Stimulated activated CD4-positive, alpha-beta T cell treated with anti-CD3 and anti-CD28 coated beads, TNF-alpha, amount 100 ng/mL, for 4 hours (primary cell): ENCODE measurements at regions not wholly inside any gene's neighbourhood (a gene's known extent, or its start where the extent isn't known, plus 50 kb on each side); places are given as distances from the start of the nearest gene placed in this dataset.

ENCODE experiments used
- DNase-seq, 3 experiments: peaks; one replicate each; pipeline ENCODE4 v3.0.0-alpha.2; 2020; ENCODE audit warnings: low read depth in 3 of 3

DNA sequence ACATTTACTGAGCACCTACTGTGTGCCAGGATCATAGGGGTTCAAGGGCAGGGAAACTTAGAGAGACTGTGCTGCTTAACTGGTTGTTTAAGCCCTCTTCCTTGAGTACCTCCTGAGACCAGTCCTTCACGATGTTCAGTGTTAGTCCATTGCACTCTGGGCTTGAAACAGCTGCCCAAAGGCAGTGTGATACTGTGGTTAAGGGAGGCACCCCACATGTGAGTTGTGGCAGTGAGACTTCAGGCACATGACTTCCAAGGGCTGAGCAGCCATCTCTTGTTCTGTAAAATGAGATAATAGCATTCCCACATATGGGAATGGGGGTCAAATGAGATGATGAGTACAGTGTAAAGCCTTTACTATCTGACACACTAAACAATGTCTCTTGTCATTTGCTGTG is 75.1 kb downstream of the LINGO1 start:
- no peak for DNase-seq

DNA sequence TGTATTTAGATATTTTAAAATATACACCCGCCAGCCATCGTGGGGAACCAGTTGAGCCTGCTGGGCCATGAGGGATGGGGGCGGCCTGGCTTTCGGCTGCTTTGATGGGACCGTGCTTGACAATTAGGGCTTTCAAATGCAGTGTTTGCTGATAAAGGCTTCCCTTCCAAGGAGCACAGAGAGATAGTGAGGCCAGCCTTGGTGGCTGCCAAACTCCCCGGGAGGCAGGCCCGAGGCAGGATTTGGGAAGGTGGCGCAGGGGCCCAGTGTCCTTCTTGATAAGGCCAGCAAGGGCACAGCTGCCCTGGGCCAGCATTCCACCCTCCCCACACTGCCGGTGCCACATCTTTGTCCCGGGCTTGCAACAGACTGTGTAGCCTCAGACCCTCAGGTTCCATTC is 75.6 kb downstream of the LINGO1 start:
- no peak for DNase-seq

DNA sequence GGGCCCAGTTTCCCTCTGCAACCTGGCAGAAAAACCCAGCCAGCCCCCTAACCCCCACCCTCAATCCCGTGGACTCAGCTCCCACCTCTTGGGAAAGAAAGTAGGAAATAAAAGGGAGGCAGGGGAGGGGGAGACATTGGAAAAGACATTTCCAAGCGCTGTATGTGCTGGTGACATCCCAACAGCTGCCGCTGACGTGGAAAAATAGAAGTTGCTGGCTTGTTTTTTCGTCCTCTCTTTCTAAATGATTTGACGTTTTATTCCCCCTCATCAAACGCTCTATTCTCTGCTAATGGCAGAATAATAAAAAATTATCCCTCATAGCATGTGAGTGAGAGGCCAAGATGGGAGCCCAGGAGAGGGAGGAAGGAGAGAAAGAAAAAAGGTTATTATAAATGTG is 76.1 kb downstream of the LINGO1 start:
- DNase-seq, result no peak

DNA sequence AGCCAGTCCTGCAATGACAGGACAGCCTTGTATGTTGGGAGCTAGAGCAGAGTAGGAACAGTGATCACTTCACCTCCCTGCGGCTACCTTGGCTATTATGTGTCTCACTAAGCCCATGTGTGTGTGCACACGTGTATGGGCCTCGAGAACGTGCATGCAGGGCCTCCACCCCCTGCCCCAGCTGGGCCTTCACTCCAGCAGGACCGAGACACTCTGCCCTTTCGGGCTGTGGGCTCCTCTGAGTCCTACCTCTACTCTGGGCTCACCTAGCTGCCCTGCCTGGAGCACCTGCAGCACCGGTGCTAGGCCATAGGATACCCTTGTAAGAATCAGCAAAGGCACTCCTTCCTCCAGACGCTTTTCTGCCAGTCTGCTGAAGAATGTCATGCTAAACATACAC is 77.5 kb downstream of the LINGO1 start:
- no peak for DNase-seq

DNA sequence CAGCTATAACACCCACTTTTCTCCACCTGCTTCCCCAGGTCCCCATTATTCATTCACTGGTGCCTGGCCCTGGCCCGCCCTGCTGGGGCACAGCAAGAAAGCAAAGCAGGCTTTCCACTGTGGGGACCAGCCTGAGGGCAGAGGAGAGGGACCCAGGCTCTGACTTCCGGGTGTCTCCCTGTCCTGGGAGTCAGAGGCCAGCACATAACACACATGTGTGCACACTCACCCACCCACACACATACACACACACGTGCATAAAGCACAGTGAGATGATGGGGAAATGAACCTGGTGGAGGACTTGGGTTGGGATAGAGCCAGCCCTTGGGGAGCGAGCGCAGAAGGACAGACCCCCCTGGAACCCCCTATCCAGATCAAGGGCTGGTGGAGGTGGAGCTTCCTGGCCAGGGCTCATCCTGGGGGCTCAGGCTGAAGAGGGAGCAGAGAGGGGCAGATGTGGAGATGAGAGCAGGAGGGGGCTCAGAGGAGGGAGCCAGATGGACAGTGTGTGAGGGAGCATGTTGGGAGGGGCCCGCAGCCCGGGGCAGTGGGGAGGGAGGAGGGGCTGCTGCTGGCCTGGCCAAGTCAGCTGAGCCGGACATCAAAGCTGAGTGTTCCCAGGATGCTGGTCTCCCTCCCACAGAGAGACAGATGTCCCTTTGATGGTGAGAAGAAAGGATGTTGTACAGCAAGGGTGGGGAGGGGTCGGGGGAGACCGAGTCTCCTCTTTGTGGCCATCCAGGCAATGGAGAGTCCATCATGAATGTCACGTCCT is 78.2 kb downstream of the LINGO1 start:
- no peak for DNase-seq

DNA sequence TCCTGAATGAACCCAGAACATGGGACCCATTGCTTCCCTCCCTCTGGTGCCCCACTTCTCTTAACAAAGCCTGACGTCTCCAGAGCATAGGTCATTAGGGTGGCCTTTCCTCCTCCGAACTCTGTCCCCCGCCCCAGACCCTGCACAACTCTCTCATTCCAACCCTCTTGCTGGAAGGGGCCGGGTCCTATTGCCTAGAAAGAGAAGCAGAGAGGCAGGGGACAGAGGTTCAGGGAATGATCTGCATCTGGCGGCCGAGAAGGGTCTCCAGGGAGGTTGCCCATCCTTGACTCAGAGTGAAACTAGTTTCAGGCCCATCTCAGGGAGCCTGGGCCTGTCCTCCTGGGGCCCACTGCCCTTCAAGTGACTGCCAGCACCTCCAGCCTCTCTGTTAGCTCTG is 79.0 kb downstream of the LINGO1 start:
- DNase-seq, result no peak

DNA sequence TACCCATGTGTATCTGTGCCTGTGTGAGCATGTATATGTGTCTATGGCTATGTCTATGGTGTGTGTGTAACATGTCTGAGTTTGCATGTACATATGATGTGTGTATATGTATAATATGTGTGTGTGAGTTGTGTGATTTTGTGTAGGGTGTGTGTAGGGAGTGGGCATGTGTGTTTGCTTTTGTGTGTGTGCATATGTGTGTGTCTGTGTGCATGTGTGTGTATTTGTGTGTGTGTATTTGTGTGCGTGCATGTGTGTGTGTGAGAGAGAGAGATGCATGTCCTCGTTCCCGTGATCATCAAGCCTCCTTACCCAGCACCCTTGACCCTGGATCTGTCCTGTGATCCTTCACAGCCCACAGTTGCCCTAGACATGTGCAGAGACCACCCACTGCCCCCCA is 79.5 kb downstream of the LINGO1 start:
- no peak for DNase-seq

DNA sequence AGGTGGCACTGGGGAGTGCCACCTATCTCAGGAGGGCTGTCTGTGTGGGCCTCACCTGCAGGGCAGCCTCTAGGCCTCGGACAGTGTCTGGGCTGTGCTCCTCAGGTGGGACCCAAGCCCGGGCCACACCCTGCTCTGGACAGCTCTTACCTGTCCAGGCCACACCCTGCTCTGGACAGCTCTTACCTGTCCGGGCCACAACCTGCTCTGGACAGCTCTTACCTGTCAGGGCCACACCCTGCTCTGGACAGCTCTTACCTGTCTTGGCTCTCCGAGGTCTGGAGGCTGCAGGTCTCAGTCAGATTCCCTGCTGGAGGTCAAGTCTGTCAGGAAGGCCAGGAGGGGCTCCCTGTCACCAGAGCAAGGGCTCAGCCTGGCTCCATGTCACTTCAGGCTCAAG is 80.6 kb downstream of the LINGO1 start:
- no peak for DNase-seq

DNA sequence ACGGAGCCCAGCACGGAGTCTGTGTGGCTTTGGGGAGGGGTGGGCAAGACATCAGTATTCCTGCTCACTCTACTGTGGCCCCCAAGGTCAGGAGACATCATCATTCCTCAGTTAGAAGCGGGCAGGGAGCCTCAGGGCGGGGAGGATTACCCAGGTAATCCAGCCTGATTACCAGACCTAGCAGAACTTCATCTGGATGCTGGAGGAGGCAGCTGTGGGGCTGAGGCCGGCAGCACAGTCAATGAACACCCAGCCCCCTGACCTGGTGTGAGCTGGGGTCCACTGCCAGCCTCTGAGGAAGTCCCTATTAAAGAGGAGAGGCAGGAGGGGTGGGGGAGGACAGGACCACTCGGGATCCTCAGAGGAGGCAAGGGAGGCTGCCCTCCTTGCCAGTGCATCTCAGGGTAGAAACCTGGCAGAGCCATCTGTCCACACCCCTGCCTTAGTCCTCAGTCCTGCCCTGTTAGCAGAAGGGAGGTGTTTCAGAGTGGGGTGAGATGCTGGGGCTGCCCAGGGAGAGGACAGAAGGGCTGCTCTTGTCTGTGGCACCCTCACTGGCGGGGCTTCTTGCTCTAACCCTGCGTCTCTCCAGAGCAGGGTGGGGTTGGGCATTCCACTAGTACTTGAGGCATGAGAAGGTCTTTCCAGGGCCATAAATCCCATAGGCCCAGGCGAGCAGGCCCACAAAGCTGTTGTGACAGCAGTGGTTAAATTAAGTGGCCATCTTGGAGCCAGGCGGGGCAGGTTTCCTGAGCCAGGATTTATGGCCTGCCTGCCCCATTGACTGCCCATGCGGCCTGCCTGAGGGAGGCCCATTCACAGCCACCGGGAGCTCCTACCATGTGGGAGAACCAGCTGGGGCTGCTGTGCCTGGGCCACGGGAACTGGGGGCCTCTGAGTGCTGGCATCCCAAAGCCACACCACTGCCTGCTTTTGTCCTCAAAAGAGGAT is 82.1 kb downstream of the LINGO1 start:
- DNase-seq, result no peak

DNA sequence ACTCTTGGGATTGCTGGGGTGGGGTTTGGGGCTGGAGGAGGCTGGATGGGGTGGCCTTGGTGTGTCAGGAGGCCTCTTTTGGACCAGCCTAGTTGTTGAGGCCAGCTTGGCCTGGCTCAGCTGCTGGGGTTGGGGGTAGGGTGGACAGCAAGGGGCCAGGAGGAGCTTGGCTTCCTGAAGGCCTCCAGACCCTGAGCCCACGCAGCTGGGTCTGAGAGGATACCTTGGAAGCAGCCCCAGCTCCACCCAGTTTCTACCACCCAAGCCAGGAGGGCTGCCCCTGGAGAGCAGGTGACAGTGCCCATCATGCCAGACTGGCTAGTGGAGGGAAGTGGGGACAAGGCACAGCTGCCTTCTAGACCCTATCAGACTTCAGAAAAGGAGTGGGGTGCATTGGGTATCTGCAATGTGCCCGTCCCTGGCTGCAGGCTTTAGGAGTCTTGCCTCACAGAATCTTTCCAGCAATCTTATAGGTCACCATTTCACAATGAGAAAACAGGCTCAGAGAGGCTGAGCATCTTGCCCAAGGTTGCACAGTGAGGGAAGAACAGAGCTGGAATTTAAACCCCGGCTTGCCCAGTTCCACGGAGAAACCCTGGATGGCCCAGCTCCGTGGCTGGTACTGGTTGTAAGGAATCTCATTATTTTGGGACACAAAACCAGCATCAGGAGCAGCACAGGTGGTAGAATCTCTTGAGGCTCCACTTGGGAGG is 83.0 kb downstream of the LINGO1 start:
- DNase-seq, result no peak

DNA sequence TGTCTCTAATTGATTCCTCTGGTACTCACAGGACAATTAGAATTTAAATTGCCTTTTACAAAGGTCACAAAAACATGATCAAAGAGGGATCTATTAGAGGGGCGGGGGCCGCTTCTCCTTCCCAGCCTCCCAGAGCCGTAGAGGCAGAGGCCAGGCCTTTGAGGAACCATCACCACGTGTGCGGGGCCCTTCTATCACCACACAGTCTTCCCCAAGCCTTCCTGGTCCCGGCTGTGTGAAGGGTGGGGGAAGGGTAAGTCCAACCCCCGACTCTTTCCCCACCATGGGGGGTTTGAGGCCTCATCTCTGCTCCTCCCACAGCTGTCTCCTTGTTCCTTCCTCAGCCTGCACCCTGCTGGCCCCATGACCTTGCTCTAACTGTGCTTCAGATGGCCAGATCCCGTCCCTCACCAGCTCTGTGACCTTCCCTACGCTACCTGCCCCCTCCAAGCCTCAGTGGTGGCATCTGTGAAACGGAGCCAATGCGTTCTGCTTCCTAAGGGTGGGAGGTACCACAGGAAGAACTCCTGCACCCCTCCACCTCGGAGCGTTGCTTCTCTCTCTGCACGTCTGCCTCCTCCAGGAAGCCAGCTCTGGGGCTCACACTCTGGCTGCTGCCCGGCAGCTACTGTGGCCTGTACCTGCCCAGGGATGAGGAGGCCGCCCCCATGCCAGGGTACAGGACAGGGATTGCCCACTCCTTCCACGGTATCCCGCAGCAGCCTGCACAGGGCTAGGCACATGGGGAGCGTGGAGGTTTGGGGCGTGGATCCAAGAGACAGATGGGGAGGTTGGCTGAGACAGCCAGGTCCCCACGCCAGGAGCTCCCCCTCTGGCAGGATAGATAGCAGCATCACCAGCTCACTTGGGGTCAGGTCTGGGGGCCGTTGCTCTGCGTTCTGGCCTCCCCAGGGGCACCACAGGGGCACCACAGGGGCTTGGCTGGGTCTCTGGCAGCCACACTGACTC is 83.8 kb downstream of the LINGO1 start:
- no peak for DNase-seq

DNA sequence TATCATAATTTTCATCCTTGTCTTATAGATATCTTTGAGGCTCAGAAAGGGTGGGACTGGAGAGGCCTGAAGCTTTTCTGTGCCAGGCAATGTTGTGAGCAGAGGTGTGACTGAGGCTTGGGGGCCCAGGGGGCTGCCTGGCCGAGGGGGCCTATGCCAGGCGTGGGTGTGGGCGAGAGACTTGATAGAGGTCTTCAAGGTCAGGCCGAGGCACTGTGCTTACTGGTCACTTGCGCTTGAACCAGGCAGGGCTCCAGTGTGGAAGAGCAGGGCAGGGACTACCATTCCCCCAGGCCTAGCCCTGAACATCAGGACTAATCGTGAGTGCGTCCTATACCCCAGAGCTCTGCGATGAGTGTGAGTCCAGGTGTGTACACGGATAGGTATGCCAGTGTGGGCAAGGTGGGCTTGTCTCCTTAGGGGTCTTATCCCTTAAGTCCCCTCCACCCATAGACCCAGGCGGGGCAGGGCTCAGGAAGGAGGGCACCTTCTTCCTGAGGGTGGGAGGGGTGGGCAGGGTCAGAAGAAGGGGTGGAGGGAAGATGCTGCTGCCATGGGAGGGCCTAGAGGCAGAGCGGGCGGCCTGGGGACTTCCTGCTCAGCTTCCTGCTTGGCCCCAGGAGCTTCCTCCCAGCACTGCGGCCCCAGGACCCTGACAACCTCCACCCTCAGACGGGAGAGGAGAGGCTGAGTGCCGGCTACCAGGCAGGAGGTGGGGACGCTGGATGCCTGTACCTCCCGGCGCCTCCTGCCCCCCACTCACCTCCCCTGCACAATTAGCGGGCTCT is 84.7 kb downstream of the LINGO1 start:
- no peak for DNase-seq

DNA sequence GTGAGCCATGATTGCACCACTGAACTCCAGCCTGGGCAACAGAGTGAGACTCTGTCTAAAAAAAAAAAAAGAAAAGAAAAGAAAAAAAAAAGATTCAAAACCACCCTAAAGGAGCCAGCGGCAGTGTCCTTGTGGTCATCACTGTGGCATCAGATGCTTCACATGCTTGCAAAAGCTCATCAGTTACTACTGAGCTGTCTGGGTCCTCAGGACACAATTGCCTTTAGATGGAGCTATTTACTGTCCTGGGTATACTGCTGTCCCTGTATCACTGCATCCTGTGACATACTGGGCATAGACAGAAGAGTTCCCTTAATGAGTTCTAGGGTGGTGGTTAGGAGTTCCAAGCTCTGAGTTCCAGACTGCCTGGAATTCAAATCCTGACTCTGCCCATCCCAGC is 85.8 kb downstream of the LINGO1 start:
- DNase-seq, result no peak

DNA sequence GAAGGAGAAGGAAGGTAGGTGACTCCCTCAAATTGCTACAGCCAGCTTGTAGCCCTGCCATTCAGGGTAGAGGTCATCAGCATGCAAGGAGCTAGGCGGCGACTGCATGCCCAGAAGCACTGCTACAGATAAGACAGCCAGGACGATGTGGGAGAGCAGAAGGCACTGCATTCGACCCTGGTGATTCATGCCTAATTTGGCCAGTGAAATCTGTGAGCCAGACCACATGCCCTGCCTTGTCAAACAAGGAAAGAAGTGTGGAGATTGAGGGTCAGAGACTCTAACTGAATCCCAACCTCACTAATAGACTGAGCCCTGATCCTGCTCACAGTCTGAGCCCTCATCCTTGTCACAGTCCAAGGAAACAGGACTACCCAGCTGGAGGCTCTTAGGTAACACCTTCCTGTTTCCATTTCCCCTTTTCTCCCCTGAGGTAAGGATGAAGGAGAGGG is 86.6 kb downstream of the LINGO1 start:
- DNase-seq, result no peak

DNA sequence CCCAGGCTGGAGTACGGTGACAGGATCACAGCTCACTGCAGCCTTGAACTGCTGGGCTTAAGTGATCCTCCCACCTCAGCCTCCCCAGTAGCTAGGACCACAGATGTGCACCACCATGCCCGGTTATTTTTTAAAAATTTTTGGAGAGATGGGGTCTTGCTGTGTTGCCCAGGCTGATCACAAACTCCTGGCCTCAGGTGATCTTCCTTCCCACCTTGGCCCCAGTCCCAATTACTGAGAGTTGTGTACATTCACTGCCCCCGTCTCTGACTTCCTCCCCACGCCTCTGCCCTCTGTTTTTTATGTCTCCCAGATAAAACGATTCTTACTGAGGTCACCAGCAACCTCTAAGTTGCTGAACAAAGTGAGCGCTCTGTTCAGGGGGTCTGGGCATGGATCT is 87.7 kb downstream of the LINGO1 start:
- no peak for DNase-seq

DNA sequence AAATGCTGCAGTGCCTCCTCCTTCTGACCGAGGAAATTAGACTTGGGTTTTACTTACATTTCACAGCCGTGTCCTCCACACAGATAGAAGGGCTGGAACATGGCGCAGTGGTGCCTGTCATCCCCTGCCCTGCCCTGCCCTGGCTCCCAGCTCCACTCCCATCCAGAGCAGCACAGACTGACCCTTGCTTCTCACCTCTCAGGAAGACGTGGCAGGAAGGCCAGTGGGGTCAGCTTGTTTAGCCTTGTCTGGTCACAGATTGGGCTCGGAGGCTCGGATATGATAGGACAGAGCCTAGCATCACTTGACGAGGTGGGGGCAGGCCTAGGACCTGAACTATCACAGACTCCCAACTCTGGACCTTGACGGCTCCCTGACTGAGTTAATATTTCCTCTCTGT is 88.5 kb downstream of the LINGO1 start:
- no peak for DNase-seq

DNA sequence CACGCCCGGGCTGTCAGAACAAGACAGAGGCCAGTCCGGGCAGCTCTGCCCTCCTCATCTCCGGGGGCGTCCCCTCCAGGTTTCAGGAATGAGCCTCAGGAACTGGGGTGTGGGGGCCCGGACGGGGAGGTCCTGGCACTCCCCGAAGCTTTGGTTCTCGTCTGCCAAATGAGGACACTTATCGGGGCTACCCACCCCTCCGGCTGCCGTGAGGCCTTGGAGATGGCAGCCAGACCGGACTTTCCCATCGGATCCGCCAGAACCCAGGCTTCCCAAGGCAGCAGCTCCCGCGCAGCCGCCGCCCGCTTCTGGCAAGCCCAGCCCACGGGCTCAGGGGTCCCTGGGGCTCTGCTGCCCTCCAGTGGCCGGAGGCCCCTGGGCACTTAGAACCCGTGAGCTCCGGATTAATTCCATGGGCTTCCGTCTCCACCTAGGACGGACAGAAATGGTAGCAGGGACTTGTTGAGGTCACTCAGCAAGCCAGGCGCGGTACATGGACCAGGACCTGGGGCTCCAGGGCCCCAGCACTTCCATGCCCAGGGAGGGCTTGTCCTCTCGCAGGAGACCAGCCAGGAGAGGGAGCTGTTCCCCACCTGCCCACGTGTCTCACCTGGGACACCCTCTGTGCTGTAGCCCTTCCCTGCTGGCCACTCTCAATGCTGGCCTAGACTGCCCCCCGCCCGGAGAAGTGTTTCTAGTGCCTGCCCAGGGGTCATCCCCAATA is 89.4 kb downstream of the LINGO1 start:
- DNase-seq, result peak; percentile 55 to 72 (median 62)

DNA sequence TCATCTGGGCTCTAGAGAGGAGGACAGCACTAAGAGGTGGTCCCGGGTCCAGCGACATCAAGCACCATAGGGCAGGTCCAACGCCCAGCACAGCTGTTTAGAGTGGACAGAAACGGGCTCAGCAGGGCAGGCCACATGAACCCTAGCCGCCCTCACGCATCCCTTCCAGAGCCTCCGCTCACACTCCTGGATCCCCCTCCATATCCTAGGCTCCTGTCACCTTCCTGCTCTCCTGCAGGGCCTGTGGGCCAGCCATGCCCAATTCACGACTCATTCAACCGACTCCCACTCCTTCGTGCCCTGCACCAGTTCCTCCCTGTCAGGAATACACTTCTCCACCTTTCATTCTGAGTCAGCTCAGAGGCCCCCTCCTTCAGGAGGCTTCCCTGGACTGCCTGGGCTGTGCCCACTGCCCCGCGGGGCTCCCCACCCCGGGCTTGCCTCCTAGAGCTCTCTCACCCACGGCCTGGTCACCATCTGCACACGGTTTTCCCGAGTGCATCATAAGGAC is 90.2 kb downstream of the LINGO1 start:
- no peak for DNase-seq

DNA sequence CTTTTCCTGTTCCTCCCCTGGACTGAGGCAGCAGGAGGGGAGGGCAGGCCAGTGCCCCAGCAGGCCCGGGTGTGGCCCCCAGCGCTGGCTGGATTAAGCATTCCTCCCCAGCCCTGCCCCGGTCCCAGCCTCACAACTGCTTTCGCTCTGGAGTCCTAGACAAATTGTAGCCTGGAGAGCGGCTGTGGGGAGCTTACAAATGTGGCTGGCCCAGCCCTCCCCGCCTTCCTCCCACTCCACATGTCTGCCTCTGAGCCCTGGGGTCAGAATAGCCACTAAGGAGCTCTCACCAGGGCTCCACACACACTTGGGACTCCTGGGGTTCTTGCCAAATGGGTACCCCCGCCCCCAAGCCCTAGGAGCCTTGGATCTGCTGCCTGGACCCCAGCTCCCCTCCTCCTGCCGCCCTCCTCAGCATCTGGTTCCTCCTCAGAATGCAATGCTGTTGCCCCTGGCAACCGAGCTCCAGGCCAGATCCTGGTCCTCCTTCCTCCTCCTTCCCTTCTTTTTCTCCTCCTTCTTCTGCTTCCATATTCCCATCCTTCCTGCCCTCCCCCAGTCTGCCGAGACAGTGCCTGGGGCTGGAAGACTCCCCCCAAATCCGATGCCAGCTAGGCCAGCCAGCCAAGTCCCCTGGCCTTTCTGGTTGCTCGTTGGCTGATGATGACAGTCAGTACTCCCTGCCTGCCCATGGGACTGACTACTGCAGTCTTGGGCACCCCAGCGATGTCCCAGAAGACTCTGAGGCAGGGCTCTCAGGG is 91.1 kb downstream of the LINGO1 start:
- DNase-seq, result no peak
